ENCODE measurements at regions not wholly inside any gene's neighbourhood (a gene's known extent, or its start where the extent isn't known, plus 50 kb on each side); places are given as distances from the start of the nearest gene placed in this dataset.

DNA sequence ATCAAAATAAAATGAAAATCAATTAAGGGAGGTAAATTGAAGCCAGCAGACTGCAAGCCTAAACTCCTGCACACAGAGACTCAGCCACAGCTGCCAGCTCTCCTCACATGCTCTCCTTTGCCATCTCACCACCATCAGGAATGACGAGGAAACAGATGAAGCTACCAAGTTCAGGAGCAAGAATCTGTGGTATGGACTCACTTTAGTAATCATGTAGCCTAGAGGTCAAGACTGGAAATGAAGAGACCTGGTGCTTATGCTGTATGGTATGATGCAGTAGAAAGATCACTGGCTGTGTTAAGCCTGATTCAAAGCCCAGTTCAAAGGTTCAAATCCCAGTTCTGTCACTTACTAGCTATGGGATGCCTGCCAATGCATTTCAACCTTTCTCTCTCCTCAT lies 78.9 kb upstream of the CAMK1G start:
- DNase-seq, result no peak

DNA sequence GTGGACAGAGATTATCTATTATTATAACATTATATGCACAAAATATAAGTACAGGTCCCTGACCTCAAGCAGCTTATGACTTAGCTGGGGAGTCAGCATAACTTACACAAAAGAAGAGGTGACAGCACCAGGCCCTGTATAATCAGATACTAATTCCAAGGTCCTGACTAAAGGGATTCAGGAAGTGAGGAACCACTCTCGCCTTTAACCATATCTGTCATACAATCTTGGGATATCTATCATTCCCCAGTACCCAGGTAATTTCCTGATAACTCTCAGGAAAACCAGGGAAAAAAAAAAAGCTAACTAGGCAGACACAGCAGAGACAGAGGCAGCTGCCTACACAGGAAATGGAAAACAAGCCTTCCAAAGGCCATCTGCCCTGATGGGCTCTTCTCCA lies 78.5 kb upstream of the CAMK1G start:
- DNase-seq, result no peak

DNA sequence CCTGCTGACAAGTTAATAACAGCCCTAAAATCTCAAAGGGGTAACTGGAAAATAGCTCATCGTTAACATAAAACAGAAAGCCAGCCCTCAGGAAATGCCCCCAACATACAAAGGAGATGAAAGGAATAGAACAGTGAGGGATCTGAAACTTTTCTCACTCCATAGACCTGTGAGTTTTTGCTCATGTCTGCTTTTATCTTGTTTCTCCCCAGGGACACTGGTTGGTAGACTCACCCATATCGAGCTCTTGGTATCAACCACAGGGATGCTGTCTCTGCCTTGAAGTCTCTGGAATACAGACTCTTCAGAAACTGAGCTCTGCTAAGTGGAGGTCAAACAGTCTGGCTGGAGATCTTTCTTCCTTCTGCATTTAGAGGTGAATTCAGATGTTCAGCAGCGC lies 77.4 kb upstream of the CAMK1G start:
- DNase-seq, result no peak

DNA sequence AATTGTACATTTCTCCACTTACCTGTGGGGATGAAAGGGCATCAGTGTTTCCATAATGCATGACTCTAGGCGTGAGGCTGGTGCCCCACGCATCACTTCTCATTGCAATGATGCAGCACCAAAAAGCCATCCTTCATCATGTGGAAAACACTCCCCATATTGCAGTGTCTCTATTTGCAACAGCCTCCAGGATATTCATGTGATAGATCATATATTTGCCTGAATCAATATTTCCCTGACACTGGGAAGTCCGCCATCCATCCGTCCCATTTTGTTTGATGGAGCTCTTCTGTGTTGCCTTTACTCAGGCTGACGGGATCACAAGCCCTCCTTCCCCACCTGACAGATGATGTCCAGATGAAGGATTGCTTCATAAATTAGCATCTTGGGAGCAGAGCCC lies 74.5 kb upstream of the CAMK1G start:
- no peak for DNase-seq

DNA sequence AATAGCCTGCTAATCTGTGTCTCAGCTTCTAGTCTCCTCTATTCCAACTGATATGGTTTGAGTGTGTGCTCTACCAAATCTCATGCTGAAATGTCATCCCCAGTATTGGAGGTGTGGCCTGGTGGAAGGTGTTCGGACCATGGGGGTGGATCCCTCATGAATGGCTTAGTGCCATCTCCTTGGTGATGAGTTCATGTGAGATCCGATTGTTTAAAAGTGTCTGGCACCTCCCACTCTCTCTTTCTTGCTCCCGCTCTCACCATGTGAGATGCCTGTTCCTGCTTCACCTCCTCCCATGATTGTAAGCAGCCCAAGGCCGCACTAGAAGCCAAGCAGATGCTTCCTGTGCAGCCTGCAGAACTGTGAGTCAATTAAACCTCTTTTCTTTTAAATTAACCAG lies 73.5 kb upstream of the CAMK1G start:
- DNase-seq, result no peak

DNA sequence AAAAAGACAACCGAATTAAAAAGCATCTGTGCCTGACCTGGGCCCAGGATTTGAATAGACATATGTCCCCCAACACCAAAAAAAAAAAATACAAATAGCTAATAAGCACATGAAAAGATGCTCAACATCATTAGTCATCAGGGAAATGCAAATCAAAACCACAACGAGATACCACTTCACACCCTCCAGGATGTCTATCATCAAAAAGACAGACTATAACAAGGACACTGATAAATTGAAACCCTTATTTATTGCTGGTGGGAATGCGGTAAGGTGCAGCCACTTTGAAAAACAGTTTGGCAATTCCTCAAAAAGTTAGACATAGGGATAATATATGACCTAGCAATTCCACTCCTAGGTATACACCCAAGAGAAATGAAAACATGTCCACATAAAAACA lies 72.3 kb upstream of the CAMK1G start:
- DNase-seq, result no peak

DNA sequence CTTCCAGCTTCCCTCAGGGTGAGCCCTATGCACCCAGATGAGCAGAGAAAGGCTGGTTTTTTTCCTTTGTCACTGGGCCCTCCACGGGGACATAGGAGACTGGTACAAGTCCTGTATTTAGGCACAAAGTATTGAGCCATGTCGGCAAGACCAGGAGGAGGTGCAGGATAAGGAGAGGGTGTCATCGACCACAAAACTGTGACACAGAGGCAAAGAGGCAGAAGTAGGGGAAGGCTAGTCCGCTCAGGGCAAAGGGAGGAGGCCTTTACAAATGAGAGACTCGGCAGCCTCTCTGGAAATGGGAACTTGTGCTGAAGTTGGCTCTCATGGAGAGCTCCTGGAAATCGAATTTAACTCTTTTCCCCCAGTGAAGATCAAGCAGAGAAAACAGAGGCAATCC lies 70.7 kb upstream of the CAMK1G start:
- no peak for DNase-seq

DNA sequence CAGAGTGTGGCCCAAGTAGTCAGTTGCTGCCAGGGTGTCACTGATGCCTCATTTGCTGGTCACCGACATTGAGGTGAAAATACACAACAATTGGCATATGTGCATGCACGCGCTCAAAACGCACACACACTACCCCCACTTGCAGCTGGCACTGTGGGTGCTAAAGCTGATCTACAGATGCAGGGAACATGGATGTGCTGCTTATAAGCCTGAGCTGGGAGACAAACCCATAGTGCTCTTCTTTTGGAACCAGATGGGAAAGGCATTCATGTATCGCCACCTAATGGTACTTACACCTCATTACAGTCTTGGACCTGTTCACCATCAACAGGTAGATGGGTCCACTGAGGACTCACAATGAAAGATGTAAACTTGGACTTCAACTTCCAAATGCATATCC lies 70.3 kb upstream of the CAMK1G start:
- no peak for DNase-seq

DNA sequence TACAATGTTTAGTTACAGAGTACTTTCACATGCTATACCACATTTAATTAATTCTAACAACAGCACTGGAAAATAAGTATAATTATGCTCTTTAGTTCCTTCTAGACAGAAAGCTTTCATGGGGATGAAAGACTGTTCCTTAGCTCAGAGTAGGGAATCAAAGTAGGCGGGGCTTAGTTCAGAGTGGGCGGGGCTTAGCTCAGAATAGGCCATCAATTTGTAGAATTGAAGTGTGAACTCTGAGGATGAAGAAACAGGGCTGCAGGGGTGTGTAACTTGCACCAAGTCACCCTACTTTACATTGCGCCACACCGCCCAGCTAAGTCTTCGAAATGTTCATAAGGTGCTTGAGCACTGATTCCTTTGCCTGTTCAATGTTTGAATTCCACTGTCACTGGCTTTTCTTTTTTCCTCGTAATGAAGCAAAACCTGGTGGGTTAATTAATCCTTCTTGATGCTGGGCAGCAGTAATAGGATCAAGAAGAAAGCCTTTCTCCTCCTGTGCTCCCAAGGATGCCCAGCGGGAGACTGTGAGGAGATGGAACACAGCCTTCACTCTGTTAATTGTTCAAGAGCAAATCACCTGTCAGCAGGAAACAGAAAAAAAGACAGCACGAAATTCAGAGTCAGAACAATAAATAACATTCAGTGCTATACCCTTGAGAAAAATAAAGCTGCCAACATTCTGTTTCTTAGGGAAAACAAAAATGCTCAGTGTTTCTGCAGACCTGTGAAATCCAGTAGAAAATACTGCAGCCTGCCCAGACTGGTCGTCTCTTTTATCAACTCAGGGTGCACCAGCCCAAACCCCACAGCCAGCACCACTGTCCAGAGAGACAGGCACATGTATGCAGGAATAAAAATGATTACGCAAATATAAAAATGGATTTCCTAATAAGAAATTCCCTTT lies 66.5 kb upstream of the CAMK1G start:
- DNase-seq, result no peak

DNA sequence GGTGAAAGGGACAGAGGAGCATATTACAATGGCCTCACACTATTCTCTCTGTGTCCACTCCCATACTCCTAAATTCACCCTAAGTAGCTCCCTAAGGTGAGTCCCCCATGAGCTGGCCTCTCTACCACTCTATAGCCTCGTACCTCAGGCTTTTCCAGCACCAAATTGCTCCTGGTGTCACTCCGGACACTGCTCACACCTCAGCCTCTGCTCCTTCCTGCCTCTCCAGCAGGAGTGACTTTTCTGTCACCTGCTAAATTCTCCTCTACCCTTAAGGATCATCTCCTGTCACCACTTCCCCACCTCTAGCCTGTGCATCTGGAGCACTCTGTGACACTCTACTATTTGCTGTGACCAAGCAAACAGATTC lies 65.8 kb upstream of the CAMK1G start:
- DNase-seq, result no peak

DNA sequence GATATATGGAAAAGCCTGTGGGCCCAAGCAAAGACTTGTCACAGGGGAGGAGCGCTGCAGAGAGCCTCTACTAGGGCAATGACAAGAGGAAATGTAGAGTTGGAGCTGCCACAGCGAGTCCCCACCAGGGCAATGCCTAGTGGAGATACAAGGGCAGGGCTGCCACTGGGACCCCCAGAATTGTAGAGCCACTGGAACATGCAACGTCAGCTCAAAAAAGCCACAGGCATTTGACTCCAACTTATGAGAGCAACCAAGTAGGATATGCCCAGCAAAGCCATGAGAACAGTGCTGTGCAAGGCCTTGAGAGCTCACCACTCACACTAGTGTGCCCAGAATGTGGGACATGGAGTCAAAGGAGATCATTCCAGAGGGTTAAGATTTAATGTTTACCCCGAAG lies 63.7 kb upstream of the CAMK1G start:
- no peak for DNase-seq

DNA sequence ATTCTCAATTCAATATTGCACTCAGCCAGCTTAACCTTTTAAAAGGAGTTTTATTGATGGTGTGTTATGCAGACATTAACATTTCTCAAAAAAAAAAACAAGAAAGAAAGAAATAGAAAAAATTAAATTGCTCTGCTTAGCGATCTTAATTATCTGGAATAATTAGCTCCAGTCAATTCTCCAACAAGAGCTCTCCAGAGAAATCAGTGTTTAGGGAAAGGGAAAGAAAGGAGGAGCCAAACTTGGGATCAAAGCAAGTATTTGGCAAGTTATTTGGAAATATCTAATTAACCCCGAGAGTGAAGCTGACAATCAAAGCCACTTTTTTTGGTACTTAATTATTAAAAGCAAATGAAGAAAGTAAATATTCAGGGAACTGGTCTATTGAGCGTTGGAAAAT lies 60.7 kb upstream of the CAMK1G start:
- DNase-seq, result no peak

DNA sequence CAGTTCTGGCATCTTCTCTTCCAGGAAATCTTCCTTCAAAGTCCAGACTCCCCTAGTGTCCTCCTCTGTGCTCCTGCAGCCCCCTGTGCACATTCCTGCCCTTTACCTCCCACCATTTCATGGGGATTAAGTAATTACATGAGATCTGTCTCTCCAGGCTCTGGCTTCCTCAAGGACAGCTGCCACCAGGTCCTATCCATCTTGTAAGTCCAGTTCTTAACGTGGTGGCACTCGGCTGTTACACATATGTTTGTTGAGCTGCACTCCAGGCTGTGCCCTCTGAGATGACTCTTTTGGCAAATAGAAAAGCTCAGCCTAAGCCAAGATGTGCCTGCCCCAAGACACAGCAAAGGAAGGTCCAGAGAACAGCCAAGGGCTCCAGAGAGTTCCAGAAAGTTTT lies 57.4 kb upstream of the CAMK1G start:
- DNase-seq, result no peak

DNA sequence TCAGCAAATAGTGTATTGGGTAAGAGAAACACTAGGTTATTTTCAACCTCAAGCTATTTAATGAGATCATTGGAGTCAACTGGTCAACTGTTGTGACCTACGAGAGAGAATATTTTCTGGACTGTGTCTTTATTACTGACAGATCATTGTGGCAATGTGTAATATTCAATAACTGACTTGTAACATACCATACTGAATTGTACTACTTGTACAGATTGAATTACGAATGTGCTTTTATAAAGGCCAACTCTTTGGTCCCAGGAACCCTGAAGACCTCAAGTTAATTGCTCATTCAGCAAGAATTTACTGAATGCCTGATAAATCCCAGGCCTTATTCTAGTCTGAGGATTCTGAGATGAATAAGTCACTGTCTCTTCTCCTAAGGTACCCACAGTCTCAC lies 56.1 kb upstream of the CAMK1G start:
- no peak for DNase-seq

DNA sequence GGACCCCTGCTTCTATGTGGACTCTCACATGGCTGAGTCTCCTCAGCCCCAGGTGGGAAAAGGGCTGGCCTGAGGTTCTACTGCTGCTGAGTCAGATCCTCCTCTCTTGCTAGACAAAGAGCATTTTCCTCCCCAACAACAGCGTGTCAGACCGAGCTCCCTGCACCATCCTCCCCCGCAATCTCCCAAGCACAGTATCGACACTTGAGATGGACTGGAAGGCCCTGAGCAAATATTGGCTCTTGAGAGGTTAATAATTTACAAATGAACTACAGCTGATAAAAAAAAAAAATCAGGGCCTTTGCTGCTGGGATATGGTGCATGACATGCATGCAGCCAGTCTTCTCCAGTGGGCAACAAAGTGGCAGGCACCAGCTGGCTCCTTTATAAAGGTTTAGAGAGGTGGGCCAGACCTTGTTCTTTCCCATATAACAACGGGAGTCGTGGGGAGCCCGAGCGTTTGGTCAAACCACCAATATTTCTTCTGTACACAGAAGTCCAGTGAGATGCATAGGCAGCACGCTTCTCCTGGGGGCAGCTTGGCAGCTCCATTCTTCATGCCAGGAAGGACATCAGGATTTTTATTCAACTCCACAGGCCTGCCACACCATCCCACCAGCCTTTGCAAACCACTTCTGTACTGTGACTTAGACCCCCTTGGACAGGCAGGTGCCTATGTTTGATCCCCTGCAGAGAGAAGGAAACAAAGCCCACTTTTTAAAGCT lies 55.4 kb upstream of the CAMK1G start:
- no peak for DNase-seq

DNA sequence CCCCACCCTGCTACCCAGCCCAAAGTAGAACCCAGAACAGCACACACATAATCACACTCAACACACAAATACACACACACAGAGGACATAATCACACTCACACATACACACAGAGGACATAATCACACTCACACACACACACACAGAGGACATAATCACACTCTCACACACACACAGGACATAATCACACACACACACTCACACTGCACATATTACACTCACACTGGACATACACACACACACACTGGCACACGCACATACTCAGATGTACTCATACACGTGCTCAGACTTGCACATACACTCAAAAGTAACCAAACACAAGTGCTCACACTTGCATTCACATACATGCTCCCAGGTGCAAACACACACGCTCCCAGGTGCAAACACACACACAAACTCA lies 54.3 kb upstream of the CAMK1G start:
- no peak for DNase-seq

DNA sequence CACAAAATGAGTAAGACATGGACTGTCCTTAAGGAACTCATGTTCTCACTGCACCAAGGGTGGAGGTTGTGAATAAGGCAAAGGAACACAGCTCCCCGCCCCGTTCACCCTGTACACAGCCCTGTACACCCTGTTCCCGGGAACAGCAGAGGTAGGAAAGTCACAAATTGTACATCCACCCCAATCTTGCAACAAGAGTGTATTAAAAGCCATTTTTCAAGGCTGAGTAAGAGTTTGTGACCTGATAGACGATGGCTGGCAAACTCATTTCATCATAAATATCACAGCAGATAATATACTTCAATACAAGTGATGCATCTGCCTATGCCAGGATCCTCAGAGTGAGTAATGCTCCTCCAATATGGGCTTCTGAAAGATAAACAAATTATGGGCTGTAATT lies 52.5 kb upstream of the CAMK1G start:
- no peak for DNase-seq

DNA sequence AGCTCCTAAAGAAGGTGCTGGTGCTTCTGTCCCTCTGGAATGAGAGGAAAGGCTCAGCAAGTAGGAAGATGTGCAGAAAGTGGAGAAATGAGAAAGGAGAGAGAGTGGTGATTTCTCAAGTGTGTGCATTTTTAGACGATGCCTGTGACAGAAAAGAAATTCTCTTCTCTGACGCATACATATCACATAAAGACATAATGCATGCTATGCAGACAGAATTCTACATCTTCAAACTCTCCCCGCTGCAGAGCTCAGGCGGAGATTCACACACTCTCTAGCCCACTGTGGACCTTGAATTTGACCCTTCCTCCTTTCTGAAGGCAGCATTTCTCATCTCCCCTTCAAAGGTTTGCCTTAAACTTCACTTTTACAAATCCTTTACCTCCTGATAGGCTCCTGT lies 52.0 kb upstream of the CAMK1G start:
- no peak for DNase-seq
